Stimulated activated CD4-positive, alpha-beta T cell treated with anti-CD3 and anti-CD28 coated beads, Interleukin-1b, Interleukin-23, amount 100 ng/mL, for 24 hours (primary cell): ENCODE measurements at regions not wholly inside any gene's neighbourhood (a gene's known extent, or its start where the extent isn't known, plus 50 kb on each side); places are given as distances from the start of the nearest gene placed in this dataset.

ENCODE experiments used
- DNase-seq, 4 experiments: peaks; one replicate each; pipeline ENCODE4 v3.0.0-alpha.2; 2020; ENCODE audit warnings: low read depth in 4 of 4, low spot score in 1 of 4

GRCh38 chr6:66883453-66883852 is 1176.4 kb upstream of the EYS start:
- DNase-seq, result no peak

- no peak for DNase-seq
These were observed 1159.8 kb upstream of the EYS start for GRCh38 chr6:66866801-66867200.

DNA sequence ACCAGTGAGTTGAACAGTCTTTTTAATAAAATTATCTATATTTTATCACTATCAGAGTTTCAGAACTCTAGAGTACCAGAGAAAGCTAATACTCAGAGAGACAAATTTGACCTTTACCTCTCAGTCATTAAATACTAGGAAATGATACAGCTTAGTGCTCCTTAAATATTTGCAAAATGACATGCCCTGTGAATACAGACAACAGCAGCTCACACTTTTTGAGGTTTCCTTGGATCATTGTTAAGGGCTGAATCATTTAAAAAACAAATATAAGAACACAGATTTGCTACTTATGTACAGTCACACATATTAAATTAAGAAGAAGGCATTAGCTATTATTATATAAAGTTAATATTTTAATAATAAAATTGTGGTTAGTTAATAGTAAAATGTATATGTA is 1158.7 kb upstream of the EYS start:
- no peak for DNase-seq

GRCh38 chr6:66861007-66861541 is 1154.0 kb upstream of the EYS start:
- DNase-seq, result no peak

DNA sequence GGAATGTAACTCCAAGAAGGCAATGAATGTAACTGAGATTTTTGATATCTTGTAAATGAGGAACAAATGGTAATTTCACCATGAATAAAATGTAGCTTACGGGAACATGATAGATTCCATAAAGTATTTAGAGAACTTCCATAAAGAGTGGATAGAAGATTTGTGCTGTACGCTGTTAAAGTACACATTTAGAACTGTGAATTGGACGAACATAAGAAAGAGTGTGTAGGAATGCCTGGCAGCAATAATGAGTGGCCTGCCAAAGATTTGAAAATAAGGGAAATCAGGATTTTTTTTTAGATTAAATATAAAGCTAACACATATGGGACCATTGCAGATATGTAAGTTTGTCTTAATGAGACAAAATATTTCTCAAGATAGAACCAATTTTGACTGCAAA is 1153.3 kb upstream of the EYS start:
- DNase-seq, result no peak

DNA sequence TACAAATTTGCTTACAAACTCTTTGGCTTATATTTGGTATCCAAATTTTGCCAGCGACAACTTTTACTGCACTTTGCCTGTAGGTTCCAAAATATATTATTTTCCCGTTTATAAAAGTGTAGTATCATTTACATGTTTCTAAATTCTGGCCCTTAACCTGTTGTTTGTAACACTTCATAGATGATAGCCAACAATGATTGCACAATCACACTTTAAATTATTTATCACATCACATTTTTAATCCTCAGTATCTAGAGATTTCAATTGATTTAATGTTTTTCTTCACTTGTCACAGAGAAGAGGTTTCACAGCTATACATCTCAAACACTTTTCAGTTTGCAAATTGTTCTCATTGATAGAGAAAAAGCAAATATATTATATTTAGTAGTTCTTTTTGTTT is 1151.2 kb upstream of the EYS start:
- no peak for DNase-seq

- DNase-seq, result no peak
These were observed 1147.0 kb upstream of the EYS start for GRCh38 chr6:66854014-66854413.

GRCh38 chr6:66851930-66852329 is 1144.9 kb upstream of the EYS start:
- no peak for DNase-seq

- DNase-seq, result no peak
These were observed 1142.8 kb upstream of the EYS start for GRCh38 chr6:66849843-66850242.

DNA sequence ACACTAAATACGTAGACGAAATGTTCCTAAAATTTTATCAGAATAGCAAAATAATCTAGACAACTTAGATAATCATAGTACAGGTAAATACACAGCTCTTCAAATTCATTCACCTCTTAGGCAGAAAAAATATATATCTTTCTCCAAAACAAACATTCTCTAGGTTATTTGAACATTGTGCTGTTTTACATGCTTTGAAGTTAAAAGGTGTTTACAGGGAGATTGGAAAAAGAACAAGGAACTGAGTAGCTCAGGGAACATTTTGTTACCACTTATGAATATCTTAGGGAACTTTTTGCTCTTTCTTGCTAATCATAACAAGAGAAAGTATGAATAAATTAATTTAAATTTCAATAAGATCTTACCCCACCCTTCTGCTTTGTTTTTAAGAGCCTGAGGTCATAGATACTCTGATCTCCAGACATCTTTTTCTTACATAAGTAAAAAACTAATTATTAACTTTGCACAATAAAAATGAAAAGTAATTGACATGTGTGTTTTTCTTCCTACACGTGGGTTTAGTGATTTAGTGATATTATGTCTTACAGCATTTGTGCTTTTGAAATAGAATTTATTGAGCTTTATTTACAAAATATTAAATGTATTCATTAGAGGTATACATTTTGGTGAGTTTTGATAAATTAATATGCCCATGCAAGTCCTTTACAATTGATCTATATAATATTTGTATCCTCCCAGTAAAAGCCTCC is 1141.4 kb upstream of the EYS start:
- DNase-seq, result no peak

DNA sequence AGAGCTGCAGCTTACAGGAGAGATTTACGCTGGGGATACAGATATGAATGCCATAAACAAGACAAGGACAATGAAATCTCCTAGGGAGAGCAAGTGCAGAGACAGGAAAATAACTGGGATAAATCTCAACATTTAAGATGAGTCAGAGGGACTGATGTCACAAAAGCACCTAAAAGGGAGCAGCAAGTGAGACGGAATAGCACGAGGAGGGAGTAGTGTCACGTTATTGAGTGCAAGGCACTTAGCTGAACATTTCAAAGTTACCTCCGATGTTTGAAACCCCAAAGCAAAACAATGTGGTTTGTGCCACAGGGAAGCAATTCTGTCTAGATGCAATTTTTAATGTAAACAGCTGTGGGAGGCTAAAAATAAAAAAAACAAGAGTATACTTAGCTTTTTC is 1131.7 kb upstream of the EYS start:
- DNase-seq, result no peak

- DNase-seq, result no peak
These were observed 1118.5 kb upstream of the EYS start for GRCh38 chr6:66825539-66825938.

DNA sequence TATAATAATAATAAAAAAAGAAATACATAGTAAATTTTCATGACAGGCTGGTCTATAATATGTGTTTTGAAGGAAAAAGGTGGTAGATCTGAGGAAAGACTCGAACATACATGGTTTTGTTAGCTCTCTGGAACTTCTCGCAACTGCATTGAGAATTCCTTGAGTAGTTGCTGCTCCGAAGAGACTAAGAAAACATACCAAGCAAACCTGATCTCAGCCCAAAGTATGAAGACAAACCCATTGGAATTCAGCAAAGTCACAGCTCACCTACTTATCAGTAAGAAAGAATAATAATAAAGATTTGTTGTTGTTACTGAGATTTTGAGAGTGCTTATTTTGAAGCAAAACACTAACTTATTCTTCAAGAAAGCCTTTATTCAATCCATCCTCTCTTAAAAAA is 1107.1 kb upstream of the EYS start:
- DNase-seq, result no peak

DNA sequence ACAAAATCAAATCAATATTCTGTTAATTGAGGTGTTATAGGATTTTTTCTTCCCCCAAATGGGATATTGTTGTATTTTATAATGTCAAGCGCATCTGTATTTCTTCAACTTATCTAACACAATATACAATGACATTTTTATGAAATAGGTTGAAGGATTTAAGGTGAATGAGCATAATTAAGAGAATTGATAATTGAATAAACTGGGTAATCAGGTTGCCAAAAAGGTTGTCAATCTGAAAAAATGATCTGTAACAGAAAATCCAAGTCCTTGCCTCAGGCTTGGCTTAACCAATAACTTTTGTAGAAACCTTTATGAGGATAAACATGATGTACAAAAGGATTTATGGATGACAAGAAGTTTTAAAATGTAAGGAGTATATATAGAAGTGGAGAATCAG is 1101.7 kb upstream of the EYS start:
- no peak for DNase-seq

DNA sequence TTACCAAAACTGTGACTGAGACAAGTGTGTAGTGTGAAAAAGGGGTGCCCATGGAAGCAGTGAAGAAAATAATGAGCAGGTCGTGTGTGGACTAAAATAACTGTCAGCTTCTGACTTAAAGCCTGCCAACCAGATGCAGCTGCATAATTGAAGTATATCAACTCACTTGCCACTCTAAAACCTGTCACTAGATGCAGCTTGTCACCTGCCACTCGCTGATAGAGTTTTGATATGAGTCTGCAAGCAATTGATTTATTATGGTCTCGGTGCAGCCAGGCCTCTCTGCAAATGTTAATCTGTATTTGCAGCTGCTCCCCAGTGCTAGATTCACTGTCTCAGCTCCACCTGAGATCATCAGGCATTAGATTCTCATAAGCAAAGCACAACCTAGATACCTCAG is 1090.0 kb upstream of the EYS start:
- no peak for DNase-seq

DNA sequence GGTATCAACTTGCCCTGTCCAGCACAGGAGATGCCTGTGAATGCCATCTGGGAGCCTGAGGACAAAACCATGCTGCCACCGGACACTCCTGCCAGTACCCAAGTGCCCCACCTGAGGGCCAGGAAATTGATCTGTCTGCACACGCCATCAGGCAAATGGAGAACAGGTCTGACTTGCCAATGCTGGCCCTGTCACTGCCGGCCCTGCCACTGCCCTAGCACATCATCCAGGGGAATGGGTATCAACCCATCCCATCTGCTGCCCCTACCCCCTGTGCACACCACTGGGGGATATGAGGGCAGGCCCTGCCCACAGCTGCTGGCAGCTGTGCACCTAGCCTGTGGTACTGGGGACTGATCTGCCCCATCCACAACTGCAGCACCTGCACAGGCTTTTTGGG is 1081.6 kb upstream of the EYS start:
- no peak for DNase-seq

DNA sequence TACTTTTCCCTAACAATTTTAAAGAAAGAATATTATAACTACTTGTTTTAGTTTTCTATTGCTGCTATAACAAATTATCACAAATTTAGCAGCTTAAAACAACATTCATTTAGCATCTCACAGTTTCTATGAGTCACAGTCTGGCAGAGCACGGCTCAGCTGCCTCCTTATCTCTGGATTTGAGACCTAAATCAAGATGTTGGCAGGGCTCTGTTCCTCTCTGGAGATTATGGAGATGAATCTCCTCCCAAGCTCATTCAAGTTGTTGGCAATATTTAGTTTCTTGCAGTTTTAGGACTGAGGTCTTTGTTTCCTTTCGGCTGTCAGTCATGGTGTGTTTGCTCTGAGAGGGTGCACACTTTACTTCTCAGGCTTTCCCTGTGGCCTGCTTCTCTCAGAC is 1065.8 kb upstream of the EYS start:
- DNase-seq, result no peak

DNA sequence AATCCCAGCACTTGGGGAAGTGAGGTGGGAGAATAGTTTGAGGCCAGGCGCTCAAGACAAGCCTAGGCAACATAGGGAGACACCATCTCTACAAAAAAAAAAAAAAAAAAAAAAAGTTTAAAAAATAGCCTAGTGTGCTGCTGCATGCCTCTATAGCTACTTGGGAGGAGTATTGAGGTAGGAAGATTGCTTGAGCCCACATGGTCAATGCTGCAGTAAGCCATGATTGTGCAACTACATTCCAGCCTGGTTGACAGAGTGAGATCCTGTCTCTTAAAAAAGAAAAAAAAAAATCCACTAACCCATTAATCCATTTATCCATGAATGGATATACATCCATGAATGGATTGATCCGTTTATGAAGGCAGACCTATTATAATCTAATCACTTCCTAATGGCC is 1064.6 kb upstream of the EYS start:
- no peak for DNase-seq

GRCh38 chr6:66751630-66752029 is 1044.6 kb upstream of the EYS start:
- DNase-seq, result no peak

GRCh38 chr6:66740346-66740745 is 1033.3 kb upstream of the EYS start:
- DNase-seq, result no peak

DNA sequence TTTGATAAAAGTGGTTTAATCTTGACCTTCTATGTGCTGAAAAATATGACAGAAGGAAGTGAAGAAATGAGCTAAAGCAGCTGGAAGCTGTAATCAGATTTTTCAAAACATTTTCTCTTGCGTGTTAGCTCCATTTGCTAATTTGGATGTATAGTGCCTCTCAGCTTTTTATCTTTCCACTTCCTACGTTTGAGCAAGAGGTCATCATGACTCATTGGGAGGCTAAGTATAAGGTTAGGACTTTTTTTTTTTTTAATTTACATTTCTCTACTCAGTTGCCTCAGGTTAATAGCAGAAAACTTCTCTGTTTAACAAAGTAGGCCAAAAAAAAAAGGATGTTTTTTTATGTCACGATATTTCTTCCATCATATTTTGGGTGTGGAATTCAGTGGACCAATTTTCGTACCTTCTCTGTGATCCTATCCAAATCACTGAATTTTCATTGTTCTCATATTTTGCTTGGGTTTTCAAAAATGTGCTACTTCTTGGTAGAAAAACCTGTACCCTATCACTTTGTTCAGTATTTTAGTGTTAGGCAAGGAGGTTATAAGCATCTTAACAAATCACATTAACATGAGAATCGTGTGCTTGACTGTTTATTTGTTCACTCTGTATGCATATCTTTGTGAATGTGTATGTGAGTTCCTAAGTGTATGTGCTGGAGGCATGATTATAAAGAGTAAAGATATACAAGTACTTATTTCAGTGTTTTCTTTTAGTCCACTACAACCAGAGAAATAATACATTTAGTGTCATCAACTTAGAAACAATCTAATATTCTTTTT is 1028.3 kb upstream of the EYS start:
- DNase-seq, result no peak

DNA sequence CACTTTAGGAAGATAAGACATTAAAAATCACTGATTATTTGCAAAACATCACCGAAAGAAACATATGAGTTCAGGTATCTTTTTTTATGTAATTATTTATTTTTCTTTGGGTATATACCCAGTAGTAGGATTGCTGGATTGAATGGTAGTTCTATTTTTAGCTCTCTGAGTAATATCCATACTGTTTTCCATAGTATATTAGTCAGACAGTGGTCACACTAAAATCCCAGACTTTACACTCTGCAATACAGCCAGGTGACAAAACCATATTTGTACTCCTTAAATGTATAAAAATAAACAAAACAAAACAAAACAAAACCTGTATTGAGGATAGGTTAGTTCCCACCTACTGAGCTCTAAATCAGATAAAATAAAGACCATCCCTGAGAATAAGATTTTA is 1024.3 kb upstream of the EYS start:
- DNase-seq, result no peak

- no peak for DNase-seq
These were observed 1018.6 kb upstream of the EYS start for GRCh38 chr6:66725670-66726069.
